ENCODE measurements at regions not wholly inside any gene's neighbourhood (a gene's known extent, or its start where the extent isn't known, plus 50 kb on each side); places are given as distances from the start of the nearest gene placed in this dataset.

DNA sequence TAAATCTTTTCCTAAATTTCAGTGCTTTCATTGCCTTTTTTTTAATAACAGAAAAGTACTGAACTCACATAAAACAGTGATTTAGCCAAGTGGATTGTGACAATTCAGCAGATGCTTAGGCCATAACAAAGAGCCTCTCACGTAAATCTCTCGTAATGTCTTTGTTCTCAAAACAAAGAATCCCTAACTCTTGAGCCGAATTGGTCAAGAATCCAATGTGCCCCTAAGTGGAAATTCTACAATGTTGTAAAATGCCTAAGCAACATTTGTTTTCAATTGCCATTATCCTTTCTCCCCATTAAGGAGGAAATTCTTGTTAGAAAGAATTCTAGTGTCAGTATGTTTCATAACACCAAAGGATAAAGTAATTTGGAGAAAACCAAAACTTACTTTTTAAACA is 235.7 kb upstream of the THBS1 start:
- H3K9me3 ChIP-seq (ENCODE audit: control insufficient read depth, insufficient read depth, low read depth, low read length) = no peaks in the 10 kb centered on the region; the same call in 1 of the 2 replicates
- ChIA-PET POLR2A (no interaction called here), CTCF (no interaction called here)
- DNase-seq (ENCODE audit: low read depth, low spot score) (no peak), ATAC-seq (no peak)
- no peaks in the 10 kb centered on the region for H3K4me1 ChIP-seq (ENCODE audit: control insufficient read depth, insufficient read depth, low read length)
- intact Hi-C loops (cut with micrococcal nuclease; ENCODE audit: unreplicated experiment) (no loop called here), in situ Hi-C loops (cut with HindIII; ENCODE audit: low pct_unique_long_range_greater_than_20kb, low sequenced_read_pairs) (no loop called here)
- no peak overlapping the region for H3K27ac ChIP-seq (ENCODE audit: low read length)
- no peaks in the 10 kb centered on the region for H3K36me3 ChIP-seq (ENCODE audit: control insufficient read depth, insufficient read depth, low read length)
- no peak overlapping the region for H3K4me3 ChIP-seq (ENCODE audit: low read depth in 2 of 2, low read length in 2 of 2)
- no peaks in the 10 kb centered on the region for H3K27me3 ChIP-seq (ENCODE audit: control insufficient read depth, insufficient read depth, low read length)
- BruUV-seq (replicated peaks) = no TSS peak
- TF ChIP-seq SIN3A (IDR thresholded peaks at IDR 0.05; ENCODE audit: borderline replicate concordance, insufficient read depth, low read depth, low read length) (no peak), TCF7L2 (IDR thresholded peaks at IDR 0.05; ENCODE audit: low read depth, low read length) (no peak), REST (IDR thresholded peaks at IDR 0.05; ENCODE audit: insufficient read depth in 1 of 2, low read depth in 2 of 2, low read length in 1 of 2) (no peak), POLR2AphosphoS5 (IDR thresholded peaks at IDR 0.05; ENCODE audit: low read depth, low read length) (no peak)
- TF ChIP-seq, protein P1, sequence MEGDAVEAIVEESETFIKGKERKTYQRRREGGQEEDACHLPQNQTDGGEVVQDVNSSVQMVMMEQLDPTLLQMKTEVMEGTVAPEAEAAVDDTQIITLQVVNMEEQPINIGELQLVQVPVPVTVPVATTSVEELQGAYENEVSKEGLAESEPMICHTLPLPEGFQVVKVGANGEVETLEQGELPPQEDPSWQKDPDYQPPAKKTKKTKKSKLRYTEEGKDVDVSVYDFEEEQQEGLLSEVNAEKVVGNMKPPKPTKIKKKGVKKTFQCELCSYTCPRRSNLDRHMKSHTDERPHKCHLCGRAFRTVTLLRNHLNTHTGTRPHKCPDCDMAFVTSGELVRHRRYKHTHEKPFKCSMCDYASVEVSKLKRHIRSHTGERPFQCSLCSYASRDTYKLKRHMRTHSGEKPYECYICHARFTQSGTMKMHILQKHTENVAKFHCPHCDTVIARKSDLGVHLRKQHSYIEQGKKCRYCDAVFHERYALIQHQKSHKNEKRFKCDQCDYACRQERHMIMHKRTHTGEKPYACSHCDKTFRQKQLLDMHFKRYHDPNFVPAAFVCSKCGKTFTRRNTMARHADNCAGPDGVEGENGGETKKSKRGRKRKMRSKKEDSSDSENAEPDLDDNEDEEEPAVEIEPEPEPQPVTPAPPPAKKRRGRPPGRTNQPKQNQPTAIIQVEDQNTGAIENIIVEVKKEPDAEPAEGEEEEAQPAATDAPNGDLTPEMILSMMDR (IDR thresholded peaks at IDR 0.05) = no peak

DNA sequence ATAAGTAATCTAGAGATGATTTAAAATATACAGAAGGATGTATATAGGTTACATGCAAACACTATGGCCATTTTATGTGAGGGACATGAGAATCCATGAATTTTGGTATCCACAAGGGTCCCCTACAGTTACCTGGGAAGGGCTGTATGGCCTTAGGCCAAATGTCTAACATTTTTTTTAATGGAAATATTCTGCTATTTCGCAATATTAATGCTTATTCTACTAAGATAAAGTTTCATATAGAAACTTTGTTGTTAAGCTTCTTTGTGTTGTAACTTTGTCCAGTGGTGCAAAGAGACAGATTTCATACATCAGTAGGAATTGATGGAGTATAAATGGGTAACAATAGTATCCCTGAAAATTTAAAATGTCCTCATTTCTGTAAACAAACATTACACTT is 233.4 kb upstream of the THBS1 start:
- intact Hi-C loops (cut with micrococcal nuclease; ENCODE audit: unreplicated experiment) = no loop called here
- CTCF ChIA-PET = no interaction called here

More for the DNA sequence above, 233.4 kb upstream of the THBS1 start:
- H3K9me3 ChIP-seq (ENCODE audit: control insufficient read depth, insufficient read depth, low read depth, low read length) = no peaks in the 10 kb centered on the region; the same call in 1 of the 2 replicates
- H3K4me3 ChIP-seq (ENCODE audit: low read depth in 2 of 2, low read length in 2 of 2) = no peak overlapping the region
- DNase-seq (ENCODE audit: low read depth, low spot score) (no peak), ATAC-seq (no peak)
- no TSS peak for BruUV-seq (replicated peaks)
- in situ Hi-C loops (cut with HindIII; ENCODE audit: low pct_unique_long_range_greater_than_20kb, low sequenced_read_pairs) = no loop called here
- POLR2A ChIA-PET = no interaction called here
- no peaks in the 10 kb centered on the region for H3K27me3 ChIP-seq (ENCODE audit: control insufficient read depth, insufficient read depth, low read length)
- TF ChIP-seq TCF7L2 (IDR thresholded peaks at IDR 0.05; ENCODE audit: low read depth, low read length) (no peak), POLR2AphosphoS5 (IDR thresholded peaks at IDR 0.05; ENCODE audit: low read depth, low read length) (no peak), REST (IDR thresholded peaks at IDR 0.05; ENCODE audit: insufficient read depth in 1 of 2, low read depth in 2 of 2, low read length in 1 of 2) (no peak), SIN3A (IDR thresholded peaks at IDR 0.05; ENCODE audit: borderline replicate concordance, insufficient read depth, low read depth, low read length) (no peak)
- TF ChIP-seq, protein P1 (IDR thresholded peaks at IDR 0.05) = no peak
- no peaks in the 10 kb centered on the region for H3K36me3 ChIP-seq (ENCODE audit: control insufficient read depth, insufficient read depth, low read length)
- no peaks in the 10 kb centered on the region for H3K4me1 ChIP-seq (ENCODE audit: control insufficient read depth, insufficient read depth, low read length)
- H3K27ac ChIP-seq (ENCODE audit: low read length) = no peak overlapping the region

All from Panc1 (cell line).